GM19023 (cell line): ENCODE measurements at regions not wholly inside any gene's neighbourhood (a gene's known extent, or its start where the extent isn't known, plus 50 kb on each side); places are given as distances from the start of the nearest gene placed in this dataset.

Source experiments
- ATAC-seq: cut with Tn5 transposase; IDR thresholded peaks from one replicate; pipeline ENCODE4 v1.9.1; 2021; ENCODE audit warnings: mild to moderate bottlenecking, moderate library complexity; ENCODE audit not compliant: unreplicated experiment

GRCh38 chr6:169881976-169882375 lies 130.6 kb downstream of the ERMARD start:
- no peak for ATAC-seq

- no peak for ATAC-seq
Observed at GRCh38 chr6:169881398-169881797, 130.0 kb downstream of the ERMARD start.

GRCh38 chr6:169880516-169880915 lies 129.1 kb downstream of the ERMARD start:
- no peak for ATAC-seq

GRCh38 chr6:169869301-169869700 lies 117.9 kb downstream of the ERMARD start:
- ATAC-seq = no peak

GRCh38 chr6:169868458-169868857 lies 117.0 kb downstream of the ERMARD start:
- ATAC-seq = no peak

- ATAC-seq = no peak
Observed at GRCh38 chr6:169867751-169868191, 116.3 kb downstream of the ERMARD start.

- no peak for ATAC-seq
Observed at GRCh38 chr6:169866668-169867521, 115.5 kb downstream of the ERMARD start.

GRCh38 chr6:169866140-169866534 lies 114.7 kb downstream of the ERMARD start:
- ATAC-seq = no peak

- no peak for ATAC-seq
Observed at GRCh38 chr6:169865346-169866139, 114.1 kb downstream of the ERMARD start.

GRCh38 chr6:169864148-169865020 lies 113.0 kb downstream of the ERMARD start:
- no peak for ATAC-seq

GRCh38 chr6:169863710-169864109 lies 112.3 kb downstream of the ERMARD start:
- ATAC-seq = no peak

- ATAC-seq = no peak
Observed at GRCh38 chr6:169862892-169863525, 111.6 kb downstream of the ERMARD start.

GRCh38 chr6:169862043-169862891 lies 110.8 kb downstream of the ERMARD start:
- no peak for ATAC-seq

GRCh38 chr6:169861431-169862042 lies 110.1 kb downstream of the ERMARD start:
- ATAC-seq = no peak

GRCh38 chr6:169859978-169860703 lies 108.7 kb downstream of the ERMARD start:
- no peak for ATAC-seq

- no peak for ATAC-seq
Observed at GRCh38 chr6:169859401-169859977, 108.1 kb downstream of the ERMARD start.

- ATAC-seq = no peak
Observed at GRCh38 chr6:169858935-169859351, 107.5 kb downstream of the ERMARD start.

- ATAC-seq = no peak
Observed at GRCh38 chr6:169858293-169858934, 107.0 kb downstream of the ERMARD start.
